Upper lobe of left lung (tissue), 4 donors: ENCODE measurements at regions not wholly inside any gene's neighbourhood (a gene's known extent, or its start where the extent isn't known, plus 50 kb on each side); places are given as distances from the start of the nearest gene placed in this dataset.

Experiments used
- CTCF ChIP-seq, 6 experiments: fragments of 450-650 bp in 4 of 6; fragments of 200-600 bp in 2 of 6; sonication (generic) in 2 of 6; IDR thresholded peaks; one replicate each; pipeline ENCODE4 v1.5.1; 2016 to 2019; ENCODE audit warnings: antibody characterized with exemption in 6 of 6
- POLR2A ChIP-seq, 4 donors: fragments of 450-650 bp; IDR thresholded peaks; one replicate each; pipeline ENCODE4 v1.5.1; 2016 to 2017; ENCODE audit warnings: antibody characterized with exemption in 4 of 4, mild to moderate bottlenecking in 2 of 4

- TF ChIP-seq CTCF (IDR thresholded peaks at IDR 0.05) (no peak), POLR2A (IDR thresholded peaks at IDR 0.05) (no peak)
Measured at GRCh38 chrX:110472265-110472664, 113.6 kb downstream of the RTL9 start.
